Esophagus squamous epithelium (tissue), 5 donors: ENCODE measurements at regions not wholly inside any gene's neighbourhood (a gene's known extent, or its start where the extent isn't known, plus 50 kb on each side); places are given as distances from the start of the nearest gene placed in this dataset.
A peak's percentile ranks its signal among the peaks of the same experiment; 100 is the strongest.

Source experiments
- DNase-seq: peaks from one replicate; lab custom pipeline; 2025; lab: John Stamatoyannopoulos, UW
- H3K27ac ChIP-seq, 4 donors: fragments of 200-600 bp; sonication (generic); one replicate each; pipeline ENCODE4 v1.5.1; 2016 to 2019; ENCODE audit warnings: mild to moderate bottlenecking in 1 of 4
- H3K27me3 ChIP-seq, 4 donors: fragments of 200-600 bp; sonication (generic); 1 replicate in 3 of 4; 2 replicates in 1 of 4; pipeline versions ENCODE4 v1.5.1 to v1.6.0; 2017 to 2021; ENCODE audit warnings: antibody characterized with exemption in 1 of 4
- H3K36me3 ChIP-seq, 3 donors: fragments of 200-600 bp; sonication (generic); one replicate each; pipeline ENCODE4 v1.5.1; 2016 to 2019
- H3K4me1 ChIP-seq, 3 donors: fragments of 200-600 bp; sonication (generic); one replicate each; pipeline ENCODE4 v1.5.1; 2017 to 2019
- H3K4me3 ChIP-seq, 4 donors: fragments of 200-600 bp; sonication (generic); 1 replicate in 3 of 4; 2 replicates in 1 of 4; pipeline ENCODE4 v1.5.1; 2016 to 2019; ENCODE audit warnings: mild to moderate bottlenecking in 2 of 4, moderate library complexity in 1 of 4
- H3K9me3 ChIP-seq, 3 donors: fragments of 200-600 bp; sonication (generic); one replicate each; pipeline ENCODE4 v1.5.1; 2016 to 2019
- POLR2A ChIP-seq, 4 donors: fragments of 450-650 bp; IDR thresholded peaks; one replicate each; pipeline ENCODE4 v1.6.1; 2017; ENCODE audit warnings: antibody characterized with exemption in 4 of 4, mild to moderate bottlenecking in 4 of 4, moderate library complexity in 3 of 4
- WGBS, 2 donors: methylation state at CpG; one replicate each; pipeline ENCODE4 v1.1.5; 2018; 5-methylcytosine and 5-hydroxymethylcytosine counted together
- intact Hi-C: fragments of 100-400 bp; cut with DNase I; formaldehyde crosslinking; loops from one replicate; pipeline ENCODE4 v1.15.0; 2022
- TF ChIP-seq, protein P1 (sequence below), 6 experiments: fragments of 450-650 bp in 4 of 6; fragments of 200-600 bp in 2 of 6; sonication (generic) in 2 of 6; IDR thresholded peaks; one replicate each; pipeline ENCODE4 v1.5.1; 2016 to 2019; ENCODE audit warnings: antibody characterized with exemption in 6 of 6, mild to moderate bottlenecking in 4 of 6, moderate library complexity in 4 of 6
- donor health status: DM: yes; HTN: yes; CAD: no.

DNA sequence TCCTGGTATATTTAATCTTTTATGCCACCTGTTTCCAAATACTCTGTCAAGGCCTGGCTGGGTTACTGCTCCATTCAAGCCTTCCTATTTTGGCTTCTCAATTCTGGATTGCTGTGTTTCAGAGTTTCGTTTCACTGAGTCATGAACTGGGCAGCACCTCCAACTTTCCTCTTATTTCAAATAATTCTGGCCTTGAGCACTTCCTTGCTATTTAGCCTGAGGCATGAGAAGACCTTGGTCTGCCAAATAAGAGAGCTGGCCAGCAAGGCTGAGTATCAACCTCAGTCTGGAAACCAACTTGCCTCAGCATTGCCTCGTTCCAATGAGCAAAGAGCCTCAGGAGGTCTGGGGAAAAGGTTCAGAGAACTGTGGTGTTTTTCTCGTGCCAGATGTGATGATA is 66.6 kb downstream of the TNFAIP3 start:
- WGBS, 2 donors = 26 to 28% methylated on average over 3 of the region's 3 CpGs
- peaks cover 0 to 25% (median 13%) of the 10 kb centered on the region in 3 donors for H3K4me1 ChIP-seq
- no peak overlapping the region for H3K4me3 ChIP-seq
- no peaks in the 10 kb centered on the region for H3K27me3 ChIP-seq
- H3K27ac ChIP-seq = peak overlapping the region; percentile 45 to 82 (median 78)
- DNase-seq = no peak
- TF ChIP-seq POLR2A (IDR thresholded peaks at IDR 0.05) = no peak
- TF ChIP-seq, protein P1, sequence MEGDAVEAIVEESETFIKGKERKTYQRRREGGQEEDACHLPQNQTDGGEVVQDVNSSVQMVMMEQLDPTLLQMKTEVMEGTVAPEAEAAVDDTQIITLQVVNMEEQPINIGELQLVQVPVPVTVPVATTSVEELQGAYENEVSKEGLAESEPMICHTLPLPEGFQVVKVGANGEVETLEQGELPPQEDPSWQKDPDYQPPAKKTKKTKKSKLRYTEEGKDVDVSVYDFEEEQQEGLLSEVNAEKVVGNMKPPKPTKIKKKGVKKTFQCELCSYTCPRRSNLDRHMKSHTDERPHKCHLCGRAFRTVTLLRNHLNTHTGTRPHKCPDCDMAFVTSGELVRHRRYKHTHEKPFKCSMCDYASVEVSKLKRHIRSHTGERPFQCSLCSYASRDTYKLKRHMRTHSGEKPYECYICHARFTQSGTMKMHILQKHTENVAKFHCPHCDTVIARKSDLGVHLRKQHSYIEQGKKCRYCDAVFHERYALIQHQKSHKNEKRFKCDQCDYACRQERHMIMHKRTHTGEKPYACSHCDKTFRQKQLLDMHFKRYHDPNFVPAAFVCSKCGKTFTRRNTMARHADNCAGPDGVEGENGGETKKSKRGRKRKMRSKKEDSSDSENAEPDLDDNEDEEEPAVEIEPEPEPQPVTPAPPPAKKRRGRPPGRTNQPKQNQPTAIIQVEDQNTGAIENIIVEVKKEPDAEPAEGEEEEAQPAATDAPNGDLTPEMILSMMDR (IDR thresholded peaks at IDR 0.05) = no peak
- intact Hi-C loops = no loop called here
- no peaks in the 10 kb centered on the region for H3K36me3 ChIP-seq
- no peaks in the 10 kb centered on the region for H3K9me3 ChIP-seq

DNA sequence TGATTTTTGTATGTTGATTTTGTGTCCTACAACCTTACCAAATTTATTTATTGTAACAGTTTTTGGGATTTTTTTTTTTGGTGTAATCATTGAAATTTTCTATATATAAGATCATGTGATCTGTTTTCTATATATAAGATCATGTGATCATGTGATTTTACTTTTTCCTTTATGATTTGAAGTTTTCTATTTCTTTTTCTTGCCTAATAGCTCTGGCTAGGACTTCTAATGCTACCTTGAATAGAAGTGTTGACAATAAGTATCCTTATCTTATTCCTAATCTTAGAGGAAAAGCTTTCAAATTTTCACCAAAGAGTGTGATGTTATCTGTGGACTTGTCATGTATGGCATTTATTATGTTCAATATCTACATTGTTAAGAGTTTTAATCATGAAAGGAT is 69.7 kb downstream of the TNFAIP3 start:
- H3K4me1 ChIP-seq = peaks cover 0 to 39% (median 13%) of the 10 kb centered on the region in 3 donors
- no peaks in the 10 kb centered on the region for H3K36me3 ChIP-seq
- no peak overlapping the region for H3K27ac ChIP-seq
- H3K9me3 ChIP-seq = no peaks in the 10 kb centered on the region
- no peaks in the 10 kb centered on the region for H3K27me3 ChIP-seq
- no peak overlapping the region for H3K4me3 ChIP-seq
- TF ChIP-seq, protein P1 (IDR thresholded peaks at IDR 0.05) = no peak
- TF ChIP-seq POLR2A (IDR thresholded peaks at IDR 0.05) = no peak
- DNase-seq = no peak
- intact Hi-C loops = no loop called here

DNA sequence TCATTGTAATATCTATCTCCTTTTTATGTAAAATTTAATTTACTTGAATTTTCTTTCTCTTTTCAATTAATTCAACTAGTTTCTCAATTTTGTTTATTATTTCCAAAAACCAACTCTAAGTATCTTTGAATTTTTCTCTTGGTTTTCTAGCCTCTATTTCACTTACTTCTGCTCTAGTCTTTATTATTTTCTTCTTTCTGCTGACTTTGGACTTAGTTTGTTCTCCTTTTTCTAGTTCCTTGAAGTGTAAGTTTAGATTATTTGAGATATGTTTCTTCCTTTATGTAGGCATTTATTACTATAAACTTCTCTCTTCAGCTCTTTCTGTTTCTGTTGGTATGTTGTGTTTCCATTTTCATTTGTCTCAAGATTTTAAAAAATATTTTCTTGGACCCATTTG is 70.8 kb downstream of the TNFAIP3 start:
- TF ChIP-seq, protein P1 (IDR thresholded peaks at IDR 0.05) = no peak
- TF ChIP-seq POLR2A (IDR thresholded peaks at IDR 0.05) = no peak
- H3K4me1 ChIP-seq = peaks cover 0 to 41% (median 13%) of the 10 kb centered on the region in 3 donors
- no peak overlapping the region for H3K4me3 ChIP-seq
- intact Hi-C loops = no loop called here
- no peak for DNase-seq
- no peaks in the 10 kb centered on the region for H3K9me3 ChIP-seq
- H3K27me3 ChIP-seq = no peaks in the 10 kb centered on the region
- H3K27ac ChIP-seq = no peak overlapping the region
- no peaks in the 10 kb centered on the region for H3K36me3 ChIP-seq

- DNase-seq = no peak
- H3K27me3 ChIP-seq = no peaks in the 10 kb centered on the region
- H3K9me3 ChIP-seq = no peaks in the 10 kb centered on the region
- H3K27ac ChIP-seq = no peak overlapping the region
- no peaks in the 10 kb centered on the region for H3K36me3 ChIP-seq
- H3K4me1 ChIP-seq = peaks cover 0 to 32% (median 6%) of the 10 kb centered on the region in 3 donors
- H3K4me3 ChIP-seq = no peak overlapping the region
- TF ChIP-seq, protein P1 (IDR thresholded peaks at IDR 0.05) = no peak
- TF ChIP-seq POLR2A (IDR thresholded peaks at IDR 0.05) = no peak
- intact Hi-C loops = no loop called here
- WGBS, 2 donors = 94 to 100% methylated on average over 1 of the region's 1 CpG
Measured at GRCh38 chr6:137938770-137939379, 71.8 kb downstream of the TNFAIP3 start.

GRCh38 chr6:137941995-137942394 is 74.9 kb downstream of the TNFAIP3 start:
- peaks cover 0 to 36% (median 3%) of the 10 kb centered on the region in 3 donors for H3K4me1 ChIP-seq
- no peaks in the 10 kb centered on the region for H3K9me3 ChIP-seq
- no peak overlapping the region for H3K4me3 ChIP-seq
- no peaks in the 10 kb centered on the region for H3K27me3 ChIP-seq
- DNase-seq = no peak
- no peaks in the 10 kb centered on the region for H3K36me3 ChIP-seq
- WGBS, 2 donors = 25 to 57% methylated on average over 2 of the region's 2 CpGs
- H3K27ac ChIP-seq = no peak overlapping the region
- TF ChIP-seq POLR2A (IDR thresholded peaks at IDR 0.05) = no peak
- TF ChIP-seq, protein P1 (IDR thresholded peaks at IDR 0.05) = no peak
- intact Hi-C loops = loop anchor here (10.0 kb wide), 1 partner anchor 67 kb away; no protein-coding TSS in a partner anchor
